Endodermal cell (in vitro differentiated cells): ENCODE measurements at regions not wholly inside any gene's neighbourhood (a gene's known extent, or its start where the extent isn't known, plus 50 kb on each side); places are given as distances from the start of the nearest gene placed in this dataset.

Source experiments
- DNase-seq: peaks from one replicate; pipeline ENCODE4 v3.0.0-alpha.2; 2017
- H3K27ac ChIP-seq: 2 replicates; pipeline ENCODE4 v1.5.1; 2013; ENCODE audit warnings: mild to moderate bottlenecking, low read depth, low read length, moderate library complexity
- H3K27me3 ChIP-seq: 2 replicates; pipeline ENCODE4 v1.6.1; 2013; ENCODE audit warnings: mild to moderate bottlenecking, low read length, moderate library complexity; ENCODE audit not compliant: insufficient read depth, control insufficient read depth, poor library complexity, severe bottlenecking
- H3K36me3 ChIP-seq: 2 replicates; pipeline ENCODE4 v1.7.0; 2013; ENCODE audit warnings: mild to moderate bottlenecking, low read length, moderate library complexity; ENCODE audit not compliant: control insufficient read depth, insufficient read depth
- H3K4me1 ChIP-seq: one replicate; pipeline ENCODE4 v1.7.0; 2013; ENCODE audit warnings: low read length; ENCODE audit not compliant: control insufficient read depth, insufficient read depth
- H3K4me3 ChIP-seq: 2 replicates; pipeline ENCODE4 v1.5.1; 2013; ENCODE audit warnings: mild to moderate bottlenecking, low read length, moderate library complexity
- H3K9ac ChIP-seq: 2 replicates; pipeline ENCODE4 v1.6.1; 2013; ENCODE audit warnings: mild to moderate bottlenecking, low read length, moderate library complexity; ENCODE audit not compliant: poor library complexity, severe bottlenecking; ENCODE audit errors: extremely low read depth
- H3K9me3 ChIP-seq: 2 replicates; pipeline ENCODE4 v1.6.1; 2013; ENCODE audit warnings: mild to moderate bottlenecking, low read length, moderate library complexity; ENCODE audit not compliant: control insufficient read depth
- H3K27ac Mint-ChIP-seq: 2 replicates; pipeline ENCODE4 v1.8.0; 2020; ENCODE audit warnings: mixed read lengths
- H3K27me3 Mint-ChIP-seq: 2 replicates; pipeline ENCODE4 v1.8.0; 2021; ENCODE audit warnings: mild to moderate bottlenecking, mixed read lengths; ENCODE audit not compliant: insufficient read depth
- H3K36me3 Mint-ChIP-seq: 2 replicates; pipeline ENCODE4 v1.8.0; 2020; ENCODE audit warnings: low read depth, mixed read lengths
- H3K4me1 Mint-ChIP-seq: 2 replicates; pipeline ENCODE4 v1.8.0; 2020; ENCODE audit warnings: mixed read lengths
- H3K4me3 Mint-ChIP-seq: 2 replicates; pipeline ENCODE4 v1.8.0; 2020; ENCODE audit warnings: mild to moderate bottlenecking, moderate library complexity, mixed read lengths
- H3K9me3 Mint-ChIP-seq: 2 replicates; pipeline ENCODE4 v1.8.0; 2020; ENCODE audit warnings: mild to moderate bottlenecking, mixed read lengths
- WGBS, 2 experiments: methylation state at CpG; one replicate each; pipeline versions ENCODE4 v1.1.5 to v1.1.7; 2013; ENCODE audit warnings: missing lambda C conversion rate in 2 of 2, mixed read lengths in 1 of 2; ENCODE audit not compliant: insufficient coverage in 1 of 2, insufficient read length in 1 of 2; 5-methylcytosine and 5-hydroxymethylcytosine counted together
- TF ChIP-seq, protein P1 (sequence below): fragments of 200-600 bp; sonication (generic); conservative IDR thresholded peaks from 2 replicates; pipeline ENCODE4 v1.5.0; 2021; ENCODE audit warnings: antibody characterized with exemption, mild to moderate bottlenecking

- Mint-ChIP-seq H3K36me3 (no peaks in the 10 kb centered on the region), H3K4me3 (no peak overlapping the region), H3K9me3 (no peaks in the 10 kb centered on the region), H3K27me3 (no peaks in the 10 kb centered on the region), H3K27ac (no peak overlapping the region), H3K4me1 (peaks cover 20% of the 10 kb centered on the region)
- Histone ChIP-seq H3K27ac (no peak overlapping the region), H3K9me3 (no peaks in the 10 kb centered on the region), H3K4me1 (no peaks in the 10 kb centered on the region), H3K36me3 (no peaks in the 10 kb centered on the region), H3K27me3 (no peaks in the 10 kb centered on the region), H3K4me3 (no peak overlapping the region), H3K9ac (no peak overlapping the region)
- no peak for DNase-seq
- TF ChIP-seq, protein P1, sequence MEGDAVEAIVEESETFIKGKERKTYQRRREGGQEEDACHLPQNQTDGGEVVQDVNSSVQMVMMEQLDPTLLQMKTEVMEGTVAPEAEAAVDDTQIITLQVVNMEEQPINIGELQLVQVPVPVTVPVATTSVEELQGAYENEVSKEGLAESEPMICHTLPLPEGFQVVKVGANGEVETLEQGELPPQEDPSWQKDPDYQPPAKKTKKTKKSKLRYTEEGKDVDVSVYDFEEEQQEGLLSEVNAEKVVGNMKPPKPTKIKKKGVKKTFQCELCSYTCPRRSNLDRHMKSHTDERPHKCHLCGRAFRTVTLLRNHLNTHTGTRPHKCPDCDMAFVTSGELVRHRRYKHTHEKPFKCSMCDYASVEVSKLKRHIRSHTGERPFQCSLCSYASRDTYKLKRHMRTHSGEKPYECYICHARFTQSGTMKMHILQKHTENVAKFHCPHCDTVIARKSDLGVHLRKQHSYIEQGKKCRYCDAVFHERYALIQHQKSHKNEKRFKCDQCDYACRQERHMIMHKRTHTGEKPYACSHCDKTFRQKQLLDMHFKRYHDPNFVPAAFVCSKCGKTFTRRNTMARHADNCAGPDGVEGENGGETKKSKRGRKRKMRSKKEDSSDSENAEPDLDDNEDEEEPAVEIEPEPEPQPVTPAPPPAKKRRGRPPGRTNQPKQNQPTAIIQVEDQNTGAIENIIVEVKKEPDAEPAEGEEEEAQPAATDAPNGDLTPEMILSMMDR, result no peak
- 71 to 82% methylated on average over 4 to 7 of the region's 7 CpGs for WGBS, 2 experiments
Measured at GRCh38 chr6:156379392-156380289, 397.5 kb upstream of the ARID1B start.

DNA sequence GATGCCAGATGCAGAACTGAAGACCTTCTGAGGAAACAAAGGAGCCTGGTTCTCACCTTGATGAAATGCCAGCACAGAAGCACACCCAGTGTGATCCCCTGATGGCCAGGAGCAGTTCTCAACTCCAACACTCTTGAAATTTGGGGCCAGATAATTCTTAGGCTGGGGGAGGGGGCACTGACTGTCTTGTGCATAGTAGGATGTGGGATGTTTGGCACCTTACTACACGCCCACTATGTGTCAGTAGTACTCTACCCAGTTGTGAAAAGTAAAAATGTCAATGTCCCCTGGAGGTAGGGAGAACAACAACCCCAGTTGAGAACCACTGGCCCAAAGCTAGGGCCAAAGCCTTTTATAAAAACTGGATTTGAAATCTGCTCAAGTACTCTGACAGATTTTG, 398.3 kb upstream of the ARID1B start:
- no peaks in the 10 kb centered on the region for H3K27me3 ChIP-seq
- no peak for DNase-seq
- no peak overlapping the region for H3K4me3 Mint-ChIP-seq
- no peaks in the 10 kb centered on the region for H3K36me3 ChIP-seq
- H3K4me1 Mint-ChIP-seq, result peaks cover 20% of the 10 kb centered on the region
- H3K9ac ChIP-seq, result no peak overlapping the region
- no peak overlapping the region for H3K27ac Mint-ChIP-seq
- TF ChIP-seq, protein P1, result peak; percentile 46
- H3K36me3 Mint-ChIP-seq, result no peaks in the 10 kb centered on the region
- H3K4me3 ChIP-seq, result no peak overlapping the region
- no peaks in the 10 kb centered on the region for H3K9me3 ChIP-seq
- no peaks in the 10 kb centered on the region for H3K4me1 ChIP-seq
- 77 to 86% methylated on average over 1 of the region's 1 CpG for WGBS, 2 experiments
- H3K27ac ChIP-seq, result no peak overlapping the region
- H3K9me3 Mint-ChIP-seq, result no peaks in the 10 kb centered on the region
- H3K27me3 Mint-ChIP-seq, result no peaks in the 10 kb centered on the region

DNA sequence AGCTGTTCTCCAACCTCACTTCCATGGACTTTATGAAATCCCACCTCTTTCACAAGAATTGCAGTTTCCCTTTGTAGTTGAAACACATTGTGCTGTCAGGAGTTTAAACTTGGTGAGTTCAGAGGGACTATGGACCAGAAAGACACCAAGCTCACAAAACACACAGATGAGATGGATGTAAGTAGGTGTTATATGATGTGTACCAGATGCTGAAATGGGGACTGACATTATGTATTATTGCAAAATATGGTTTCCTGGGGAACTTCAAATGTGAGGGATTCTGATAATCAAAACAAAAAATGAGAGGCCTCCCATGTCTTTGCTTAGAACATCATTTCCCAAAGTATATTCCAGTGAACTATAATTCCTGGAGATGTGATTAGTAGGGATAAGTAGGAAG, 401.1 kb upstream of the ARID1B start:
- no peaks in the 10 kb centered on the region for H3K36me3 ChIP-seq
- TF ChIP-seq, protein P1, result no peak
- H3K4me1 ChIP-seq, result no peaks in the 10 kb centered on the region
- Mint-ChIP-seq H3K9me3 (no peaks in the 10 kb centered on the region), H3K27me3 (no peaks in the 10 kb centered on the region), H3K4me1 (peaks cover 20% of the 10 kb centered on the region), H3K36me3 (no peaks in the 10 kb centered on the region), H3K27ac (no peak overlapping the region), H3K4me3 (no peak overlapping the region)
- H3K9ac ChIP-seq, result no peak overlapping the region
- no peak overlapping the region for H3K4me3 ChIP-seq
- no peaks in the 10 kb centered on the region for H3K27me3 ChIP-seq
- DNase-seq, result no peak
- H3K27ac ChIP-seq, result no peak overlapping the region
- no peaks in the 10 kb centered on the region for H3K9me3 ChIP-seq
